Activated T-cell treated with anti-CD3 and anti-CD28 coated beads, Interleukin-2, amount 50 U/mL, for 72 hours (primary cell): ENCODE measurements at regions not wholly inside any gene's neighbourhood (a gene's known extent, or its start where the extent isn't known, plus 50 kb on each side); places are given as distances from the start of the nearest gene placed in this dataset.

ENCODE experiments used
- ATAC-seq, 2 donors: fragments of 150-1000 bp; cut with Tn5 transposase; replicated peaks in 1 of 2; 2 replicates each; pipeline ENCODE4 v1.10.0; 2021; ENCODE audit warnings: moderate library complexity in 2 of 2, mild to moderate bottlenecking in 1 of 2
- DNase-seq, 2 donors: peaks; one replicate each; pipeline ENCODE4 v3.0.0; 2021 to 2022; ENCODE audit warnings: mixed read lengths in 1 of 2
- H3K27ac Mint-ChIP-seq: one replicate; pipeline ENCODE4 v1.8.0; 2022; ENCODE audit warnings: mild to moderate bottlenecking, moderate library complexity, mixed read lengths
- H3K27me3 Mint-ChIP-seq: one replicate; pipeline ENCODE4 v1.8.0; 2022; ENCODE audit warnings: low read depth, mixed read lengths
- H3K36me3 Mint-ChIP-seq, 2 donors: one replicate each; pipeline ENCODE4 v1.8.0; 2022; ENCODE audit warnings: mixed read lengths in 2 of 2, mild to moderate bottlenecking in 1 of 2; ENCODE audit not compliant: insufficient read depth in 2 of 2
- H3K4me1 Mint-ChIP-seq: one replicate; pipeline ENCODE4 v1.8.0; 2022; ENCODE audit warnings: low read depth, mixed read lengths
- H3K4me3 Mint-ChIP-seq, 2 donors: one replicate each; pipeline ENCODE4 v1.8.0; 2022; ENCODE audit warnings: mild to moderate bottlenecking in 2 of 2, mixed read lengths in 2 of 2, moderate library complexity in 2 of 2
- H3K9me3 Mint-ChIP-seq, 2 donors: one replicate each; pipeline ENCODE4 v1.8.0; 2022; ENCODE audit warnings: mixed read lengths in 2 of 2

DNA sequence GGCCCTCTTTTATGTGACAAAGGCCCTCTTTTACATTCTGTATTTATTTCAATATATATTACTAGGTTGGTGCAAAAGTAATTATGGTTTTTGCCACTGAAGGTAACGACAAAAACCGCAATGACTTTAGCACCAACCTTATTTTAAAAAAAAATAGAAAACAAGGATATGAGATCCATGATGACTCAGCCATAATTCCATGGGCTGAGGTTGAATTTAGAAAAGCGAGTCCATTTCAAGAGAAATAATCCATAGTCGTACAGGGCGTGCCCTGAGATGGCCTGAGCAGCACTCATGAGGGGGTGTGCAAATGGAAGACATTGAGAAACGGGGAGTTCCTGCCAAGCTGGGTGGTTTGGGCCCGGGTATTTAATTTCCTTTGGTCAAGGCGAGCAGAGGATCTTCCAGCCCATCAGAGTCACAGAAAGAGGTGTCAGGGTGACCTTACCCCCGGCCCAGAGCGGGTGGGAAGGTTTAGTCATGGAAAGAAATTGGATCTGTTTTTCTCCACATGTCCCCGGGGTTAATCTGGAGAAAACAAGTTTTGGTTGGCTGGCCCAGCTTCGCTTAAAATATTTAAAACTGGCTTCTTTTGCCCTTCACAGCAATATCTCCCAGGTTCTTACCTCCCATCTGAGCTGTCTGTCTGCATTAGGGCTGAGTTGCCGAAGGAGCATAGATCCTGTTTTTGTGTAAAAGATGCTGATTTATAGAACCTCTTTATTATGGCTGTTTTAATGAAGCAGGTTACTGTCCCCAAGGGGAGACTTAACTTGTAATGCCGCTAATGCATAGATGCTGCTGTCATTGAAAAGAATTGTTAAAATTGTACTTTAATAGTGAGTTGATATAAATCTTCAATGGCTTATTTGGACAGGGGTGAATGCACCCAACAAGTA, 255.6 kb downstream of the PREX1 start:
- H3K4me3 Mint-ChIP-seq: no peak overlapping the region
- ATAC-seq: no peak
- H3K27me3 Mint-ChIP-seq: no peaks in the 10 kb centered on the region
- H3K36me3 Mint-ChIP-seq: no peaks in the 10 kb centered on the region
- DNase-seq: no peak
- H3K4me1 Mint-ChIP-seq: no peaks in the 10 kb centered on the region
- H3K27ac Mint-ChIP-seq: no peak overlapping the region
- H3K9me3 Mint-ChIP-seq: no peaks in the 10 kb centered on the region

DNA sequence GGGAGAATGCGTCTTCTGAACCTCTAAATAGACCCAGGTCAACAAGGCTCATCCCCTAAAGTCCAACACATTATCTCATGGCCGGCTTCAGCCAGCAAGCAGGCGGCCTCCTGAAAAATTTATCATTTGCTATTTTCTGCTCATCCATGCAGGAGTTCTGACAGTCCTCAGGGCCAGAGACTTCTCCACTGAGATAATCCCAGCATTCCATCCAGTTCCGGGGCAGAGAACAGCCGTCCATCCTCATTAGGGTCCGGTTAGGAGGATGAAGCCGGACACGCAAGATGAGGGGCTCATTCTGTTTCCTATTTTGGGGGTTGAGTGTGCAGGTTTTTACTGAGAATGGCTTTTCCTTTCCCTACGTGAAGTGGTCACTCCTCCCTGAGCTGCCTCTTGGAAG, 258.1 kb downstream of the PREX1 start:
- no peak overlapping the region for H3K4me3 Mint-ChIP-seq
- peaks cover 7% of the 10 kb centered on the region for H3K27me3 Mint-ChIP-seq
- H3K4me1 Mint-ChIP-seq: no peaks in the 10 kb centered on the region
- no peaks in the 10 kb centered on the region for H3K36me3 Mint-ChIP-seq
- H3K27ac Mint-ChIP-seq: no peak overlapping the region
- H3K9me3 Mint-ChIP-seq: no peaks in the 10 kb centered on the region
- DNase-seq: no peak
- no peak for ATAC-seq

DNA sequence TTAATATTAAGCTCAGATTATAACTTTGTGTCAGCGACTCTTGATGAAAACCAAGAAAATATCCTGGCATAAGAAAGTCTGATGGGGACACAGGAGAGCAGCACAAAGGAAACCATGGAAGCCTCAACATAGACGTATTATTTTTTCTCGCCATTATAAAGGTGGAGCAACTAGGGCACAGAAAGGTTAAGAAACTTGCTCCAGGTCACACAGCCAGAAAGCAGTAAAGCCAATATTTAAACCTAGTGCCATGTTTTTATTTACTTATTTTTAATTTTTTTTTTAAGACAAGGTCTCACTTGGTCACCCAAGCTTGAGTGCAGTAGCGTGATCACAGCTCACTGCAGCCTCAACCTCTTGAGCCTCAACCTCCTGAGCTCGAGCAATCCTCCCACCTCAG, 259.3 kb downstream of the PREX1 start:
- no peak for ATAC-seq
- no peaks in the 10 kb centered on the region for H3K9me3 Mint-ChIP-seq

DNA sequence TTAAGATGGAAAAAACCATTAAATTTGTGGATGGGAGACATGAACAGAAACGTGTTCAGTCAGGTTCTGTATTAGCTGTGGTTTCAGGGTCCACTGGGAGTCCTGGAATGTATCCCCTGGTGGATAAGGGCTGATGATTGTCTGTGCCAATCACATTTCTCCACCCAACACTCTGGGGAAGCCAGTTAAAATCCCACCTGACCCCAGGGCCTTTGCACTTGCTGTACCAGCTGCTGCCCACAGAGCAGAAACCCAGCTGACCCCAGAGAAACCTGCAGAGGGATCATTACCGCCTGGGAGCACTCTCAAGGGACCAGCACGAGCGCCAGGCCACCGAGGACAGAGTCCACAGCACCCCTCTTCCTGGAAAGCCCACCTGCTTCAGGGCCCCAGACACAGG, 260.7 kb downstream of the PREX1 start:
- ATAC-seq: no peak
- Mint-ChIP-seq H3K9me3 (no peaks in the 10 kb centered on the region), H3K4me1 (no peaks in the 10 kb centered on the region), H3K4me3 (no peak overlapping the region), H3K27ac (no peak overlapping the region), H3K36me3 (no peaks in the 10 kb centered on the region), H3K27me3 (peaks cover 7% of the 10 kb centered on the region)
- DNase-seq: no peak

More for the DNA sequence above, 259.3 kb downstream of the PREX1 start:
- H3K4me3 Mint-ChIP-seq: no peak overlapping the region
- peaks cover 7% of the 10 kb centered on the region for H3K27me3 Mint-ChIP-seq
- H3K4me1 Mint-ChIP-seq: no peaks in the 10 kb centered on the region
- no peak for DNase-seq
- no peaks in the 10 kb centered on the region for H3K36me3 Mint-ChIP-seq
- H3K27ac Mint-ChIP-seq: no peak overlapping the region

DNA sequence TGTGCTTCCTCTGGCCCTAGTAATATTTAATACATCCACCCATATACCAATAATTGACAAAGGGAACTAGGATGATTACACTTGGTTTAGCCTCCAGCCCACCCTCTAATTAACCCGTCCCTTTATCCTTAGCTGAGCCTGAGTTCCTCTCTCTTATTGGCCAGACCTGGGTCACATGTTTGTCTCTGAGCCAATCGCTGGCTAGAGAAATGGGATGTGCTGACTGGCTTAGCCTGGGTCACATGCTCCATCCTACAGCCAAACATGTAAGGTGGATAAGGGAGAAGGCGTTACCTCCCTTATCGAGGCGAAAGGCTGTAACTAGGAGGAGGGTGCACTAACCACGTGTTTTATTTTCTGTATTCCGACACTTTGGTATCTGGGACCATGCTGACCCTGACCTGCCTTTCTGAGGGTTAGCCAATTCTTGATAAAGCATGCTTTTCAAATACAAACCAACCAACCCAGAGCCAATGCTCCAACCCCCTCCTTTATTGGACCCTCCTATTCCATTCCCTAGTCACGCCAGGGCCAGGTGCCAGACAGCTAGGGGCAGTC, 262.7 kb downstream of the PREX1 start:
- no peak for ATAC-seq
- Mint-ChIP-seq H3K27ac (no peak overlapping the region), H3K27me3 (peaks cover 7% of the 10 kb centered on the region), H3K4me3 (no peak overlapping the region), H3K4me1 (no peaks in the 10 kb centered on the region), H3K9me3 (no peaks in the 10 kb centered on the region), H3K36me3 (no peaks in the 10 kb centered on the region)
- no peak for DNase-seq

DNA sequence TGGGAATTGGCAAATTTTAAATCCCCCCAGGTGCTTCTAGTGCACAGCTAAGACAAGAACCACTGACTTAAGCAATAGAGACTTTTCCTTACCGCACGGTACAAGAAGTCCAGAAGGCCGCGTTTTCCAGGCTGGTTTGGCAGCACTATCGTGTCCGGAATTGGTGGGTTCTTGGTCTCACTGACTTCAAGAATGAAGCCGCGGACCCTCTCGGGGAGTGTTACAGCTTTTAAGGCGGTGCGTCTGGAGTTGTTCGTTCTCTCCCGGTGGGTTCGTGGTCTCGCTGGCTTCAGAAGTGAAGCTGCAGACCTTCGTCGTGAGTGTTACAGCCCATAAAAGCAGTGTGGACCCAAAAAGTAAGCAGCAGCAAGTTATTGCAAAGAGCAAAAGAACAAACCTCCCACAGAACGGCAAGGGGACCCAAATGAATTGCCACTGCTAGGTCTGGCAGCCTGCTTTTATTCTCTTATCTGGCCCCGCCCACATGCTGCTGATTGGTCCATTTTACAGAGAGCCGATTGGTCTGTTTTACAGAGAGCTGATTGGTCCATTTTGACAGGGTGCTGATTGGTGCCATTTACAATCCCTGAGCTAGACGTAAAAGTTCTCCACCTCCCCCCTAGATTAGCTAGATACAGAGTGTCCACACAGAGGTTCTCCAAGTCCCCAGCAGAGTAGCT, 264.5 kb downstream of the PREX1 start:
- Mint-ChIP-seq H3K27me3 (peaks cover 7% of the 10 kb centered on the region), H3K9me3 (no peaks in the 10 kb centered on the region), H3K4me1 (no peaks in the 10 kb centered on the region), H3K4me3 (no peak overlapping the region), H3K36me3 (no peaks in the 10 kb centered on the region), H3K27ac (no peak overlapping the region)
- DNase-seq (no peak), ATAC-seq (no peak)

DNA sequence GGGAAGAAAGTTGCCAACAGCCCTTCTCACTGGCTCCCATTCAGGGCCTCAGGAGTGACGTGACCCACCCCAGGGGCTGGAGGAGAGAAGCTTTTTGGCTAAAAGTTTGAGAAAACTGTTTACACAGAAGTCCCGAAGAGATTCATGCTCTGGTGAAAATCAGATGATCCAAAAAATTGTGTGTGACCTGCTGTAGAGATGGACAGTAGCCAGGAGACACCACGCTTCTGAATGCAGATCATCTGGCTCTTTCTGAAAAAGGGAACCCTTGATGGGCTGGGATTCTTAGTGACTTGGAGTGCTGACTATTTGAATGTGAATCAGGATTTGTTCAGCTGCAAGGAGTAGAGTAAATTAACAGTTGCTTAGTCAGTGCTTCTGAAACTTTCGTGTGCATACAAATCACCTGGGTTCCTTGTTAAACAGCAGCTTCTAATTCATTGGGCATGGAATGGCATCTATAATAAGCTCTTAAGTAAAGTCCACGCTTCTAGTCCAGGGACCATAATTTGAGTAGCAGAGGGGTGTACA, 265.1 kb downstream of the PREX1 start:
- Mint-ChIP-seq H3K4me3 (no peak overlapping the region), H3K36me3 (no peaks in the 10 kb centered on the region)
- no peak for ATAC-seq

DNA sequence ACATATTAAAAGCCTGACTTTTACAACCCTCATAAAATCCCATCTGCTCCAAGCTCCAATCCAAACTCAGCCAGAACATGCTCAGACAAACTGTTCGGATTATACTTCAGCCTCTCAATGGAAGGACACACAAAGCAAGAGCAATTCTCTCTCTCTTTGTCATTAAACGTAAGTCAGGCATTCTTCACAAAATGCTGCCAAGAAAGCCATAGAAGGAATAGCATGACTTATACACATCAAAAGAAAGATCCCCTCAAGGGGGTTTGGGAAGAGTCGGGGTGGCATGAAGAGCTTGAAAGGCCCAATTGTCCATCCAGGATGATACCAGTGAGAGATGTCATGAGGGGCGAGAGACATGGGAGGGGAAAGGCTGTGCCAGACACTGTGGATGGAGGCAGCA, 268.9 kb downstream of the PREX1 start:
- H3K9me3 Mint-ChIP-seq: no peaks in the 10 kb centered on the region
- no peaks in the 10 kb centered on the region for H3K36me3 Mint-ChIP-seq
- H3K4me3 Mint-ChIP-seq: no peak overlapping the region
- no peak for DNase-seq
- H3K27me3 Mint-ChIP-seq: no peaks in the 10 kb centered on the region
- H3K4me1 Mint-ChIP-seq: no peaks in the 10 kb centered on the region
- H3K27ac Mint-ChIP-seq: no peak overlapping the region
- ATAC-seq: no peak

More for the DNA sequence above, 265.1 kb downstream of the PREX1 start:
- peaks cover 7% of the 10 kb centered on the region for H3K27me3 Mint-ChIP-seq
- H3K9me3 Mint-ChIP-seq: no peaks in the 10 kb centered on the region
- no peak for DNase-seq
- H3K4me1 Mint-ChIP-seq: no peaks in the 10 kb centered on the region
- no peak overlapping the region for H3K27ac Mint-ChIP-seq

DNA sequence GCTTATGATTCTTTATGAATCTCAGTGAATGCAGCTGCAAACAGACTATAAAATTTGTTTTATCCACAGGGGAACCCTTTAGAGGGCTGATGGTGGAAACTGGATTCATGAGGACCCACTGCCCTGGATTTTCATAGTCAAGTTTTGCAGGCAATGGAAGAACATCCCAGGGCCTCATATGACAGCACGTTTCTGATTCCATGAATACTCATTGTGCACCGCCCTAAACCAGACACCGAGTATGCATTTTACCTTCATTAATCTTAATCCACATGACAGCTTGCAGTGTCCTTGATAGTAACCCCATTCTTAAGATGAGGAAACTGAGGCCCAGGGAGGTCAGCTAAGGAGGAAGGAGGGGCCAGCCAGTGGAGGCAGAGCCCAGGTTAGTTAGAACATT, 270.4 kb downstream of the PREX1 start:
- Mint-ChIP-seq H3K36me3 (no peaks in the 10 kb centered on the region), H3K27ac (no peak overlapping the region), H3K9me3 (no peaks in the 10 kb centered on the region), H3K27me3 (no peaks in the 10 kb centered on the region), H3K4me3 (no peak overlapping the region), H3K4me1 (no peaks in the 10 kb centered on the region)
- DNase-seq (no peak), ATAC-seq (no peak)

DNA sequence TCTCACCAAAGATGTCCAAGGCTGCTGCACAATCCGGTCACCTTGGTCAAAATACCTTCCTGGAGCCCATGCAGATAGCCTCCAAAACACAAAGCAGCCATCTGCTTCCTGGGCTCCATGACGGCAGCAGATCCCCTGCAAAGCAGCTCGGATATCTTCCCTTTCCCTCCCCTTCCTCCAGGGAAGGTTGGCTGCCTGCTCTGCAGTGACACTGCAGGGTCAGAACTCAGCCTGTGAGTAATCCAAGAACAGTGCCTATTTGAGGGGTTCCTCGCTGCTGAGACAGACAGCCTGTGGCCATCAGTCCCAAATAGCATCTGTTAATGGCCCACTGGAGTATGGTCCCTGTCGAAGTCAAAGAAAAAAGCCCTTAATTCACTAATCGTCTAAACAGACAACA, 270.8 kb downstream of the PREX1 start:
- no peak for DNase-seq
- no peaks in the 10 kb centered on the region for H3K9me3 Mint-ChIP-seq
- no peak overlapping the region for H3K27ac Mint-ChIP-seq
- H3K4me3 Mint-ChIP-seq: no peak overlapping the region
- H3K36me3 Mint-ChIP-seq: no peaks in the 10 kb centered on the region
- no peaks in the 10 kb centered on the region for H3K4me1 Mint-ChIP-seq
- no peaks in the 10 kb centered on the region for H3K27me3 Mint-ChIP-seq
- no peak for ATAC-seq

DNA sequence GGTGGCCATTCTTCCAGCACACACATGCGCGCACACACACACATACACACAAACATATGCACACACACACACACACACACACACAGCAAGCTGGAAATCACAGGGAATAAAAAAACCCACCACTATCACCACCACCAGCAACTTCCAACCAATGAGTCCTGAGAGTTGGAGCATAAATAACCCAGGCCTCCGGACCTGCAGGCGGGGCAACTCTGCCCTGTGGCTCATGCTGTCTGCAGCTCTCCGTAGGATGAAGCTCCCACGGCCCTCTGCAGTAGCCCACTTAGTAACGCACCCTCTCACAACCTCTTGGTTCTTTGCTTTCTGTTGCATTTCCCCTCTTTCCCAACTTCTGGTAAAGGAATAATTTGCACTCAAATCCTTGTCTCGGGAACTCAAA, 275.2 kb downstream of the PREX1 start:
- no peak overlapping the region for H3K27ac Mint-ChIP-seq

DNA sequence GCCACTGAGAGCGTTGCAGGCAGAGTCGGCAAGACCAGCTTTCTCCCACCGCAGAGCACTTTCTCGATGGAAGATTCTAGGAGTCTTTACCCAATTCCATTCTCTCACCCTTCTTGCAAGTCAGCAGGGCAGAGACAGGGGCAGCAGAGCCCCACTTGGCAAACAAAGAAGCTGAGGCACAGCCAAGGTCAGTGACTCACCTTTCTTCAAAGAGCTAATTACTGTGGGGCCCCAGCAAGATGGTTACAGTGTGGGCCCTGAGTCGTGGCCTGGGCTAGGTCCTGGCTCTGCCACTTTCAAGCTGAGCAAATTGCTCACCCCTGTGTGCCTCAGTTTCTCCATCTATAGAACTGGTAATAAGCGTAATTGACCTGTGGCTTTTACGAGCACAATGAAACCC, 277.0 kb downstream of the PREX1 start:
- Mint-ChIP-seq H3K4me3 (no peak overlapping the region), H3K9me3 (no peaks in the 10 kb centered on the region), H3K36me3 (no peaks in the 10 kb centered on the region), H3K4me1 (no peaks in the 10 kb centered on the region), H3K27ac (no peak overlapping the region), H3K27me3 (peaks cover 6% of the 10 kb centered on the region)
- ATAC-seq (no peak), DNase-seq (no peak)

More for the DNA sequence above, 275.2 kb downstream of the PREX1 start:
- Mint-ChIP-seq H3K9me3 (no peaks in the 10 kb centered on the region), H3K4me1 (no peaks in the 10 kb centered on the region), H3K36me3 (no peaks in the 10 kb centered on the region), H3K27me3 (peaks cover 6% of the 10 kb centered on the region), H3K4me3 (no peak overlapping the region)
- no peak for DNase-seq
- ATAC-seq: no peak

DNA sequence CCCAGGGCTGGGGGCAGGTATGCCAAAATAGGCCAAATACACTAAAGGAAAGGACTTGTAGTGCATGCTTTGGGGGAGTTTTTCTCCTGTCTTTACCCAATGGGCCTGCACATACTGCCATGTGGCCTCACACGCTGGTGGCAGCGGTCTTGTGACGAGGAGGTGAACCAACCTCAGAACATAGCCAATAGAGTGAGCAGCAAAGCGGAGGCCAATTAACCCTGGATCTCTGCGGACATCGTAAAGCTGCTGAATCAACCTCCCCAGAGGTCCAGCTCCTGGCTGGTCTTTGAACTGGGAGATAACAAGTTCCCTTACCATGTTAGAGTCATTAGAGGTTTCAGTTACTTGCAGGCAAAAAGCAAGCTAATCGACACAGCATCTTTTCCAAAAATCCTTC, 280.1 kb downstream of the PREX1 start:
- Mint-ChIP-seq H3K4me1 (no peaks in the 10 kb centered on the region), H3K27ac (no peak overlapping the region), H3K36me3 (no peaks in the 10 kb centered on the region), H3K9me3 (no peaks in the 10 kb centered on the region), H3K27me3 (peaks cover 24% of the 10 kb centered on the region), H3K4me3 (no peak overlapping the region)
- ATAC-seq: no peak
- DNase-seq: no peak
